NCI-H1694 treated with DMSO at 0.1 percent for 48 hours (cell line): ENCODE measurements at regions not wholly inside any gene's neighbourhood (a gene's known extent, or its start where the extent isn't known, plus 50 kb on each side); places are given as distances from the start of the nearest gene placed in this dataset.
A peak's percentile ranks its signal among the peaks of the same experiment; 100 is the strongest.
"Not testable (repeated sequence)": the region's sequence is repeated elsewhere in the genome, so short reads cannot be mapped to it uniquely, and the experiment has no call there.

Source experiments
- DNase-seq: peaks from one replicate; lab custom pipeline; 2025; lab: John Stamatoyannopoulos, UW

GRCh38 chr15:69760890-69761568 lies 308.4 kb downstream of the RPLP1 start:
- DNase-seq: no peak

- peak; percentile 28 for DNase-seq
These were observed 309.9 kb downstream of the RPLP1 start for GRCh38 chr15:69762373-69763148.

GRCh38 chr15:69763831-69764230 lies 311.2 kb downstream of the RPLP1 start:
- peak; percentile 46 for DNase-seq

GRCh38 chr15:69766156-69766555 lies 313.5 kb downstream of the RPLP1 start:
- no peak for DNase-seq

GRCh38 chr15:69767191-69767590 lies 314.6 kb downstream of the RPLP1 start:
- DNase-seq: no peak

- DNase-seq: not testable (repeated sequence)
These were observed 316.7 kb downstream of the RPLP1 start for GRCh38 chr15:69769336-69769735.

- DNase-seq: not testable (repeated sequence)
These were observed 321.6 kb downstream of the RPLP1 start for GRCh38 chr15:69774258-69774657.

GRCh38 chr15:69774711-69775110 lies 322.1 kb downstream of the RPLP1 start:
- DNase-seq: not testable (repeated sequence)

- DNase-seq: no peak
These were observed 320.4 kb downstream of the TLE3 start for GRCh38 chr15:69777356-69777755.

- DNase-seq: no peak
These were observed 317.3 kb downstream of the TLE3 start for GRCh38 chr15:69780374-69780773.

- DNase-seq: no peak
These were observed 316.7 kb downstream of the TLE3 start for GRCh38 chr15:69780981-69781380.

GRCh38 chr15:69781411-69782125 lies 316.1 kb downstream of the TLE3 start:
- DNase-seq: no peak

- no peak for DNase-seq
These were observed 315.5 kb downstream of the TLE3 start for GRCh38 chr15:69782139-69782658.

GRCh38 chr15:69782809-69783208 lies 314.9 kb downstream of the TLE3 start:
- peak; percentile 64 for DNase-seq

GRCh38 chr15:69783211-69783610 lies 314.5 kb downstream of the TLE3 start:
- peak; percentile 64 for DNase-seq

GRCh38 chr15:69784798-69785566 lies 312.7 kb downstream of the TLE3 start:
- no peak for DNase-seq

- no peak for DNase-seq
These were observed 311.5 kb downstream of the TLE3 start for GRCh38 chr15:69786136-69786701.

GRCh38 chr15:69787791-69788190 lies 309.9 kb downstream of the TLE3 start:
- DNase-seq: no peak

- DNase-seq: no peak
These were observed 307.9 kb downstream of the TLE3 start for GRCh38 chr15:69789648-69790393.

GRCh38 chr15:69790632-69791031 lies 307.1 kb downstream of the TLE3 start:
- DNase-seq: no peak

- no peak for DNase-seq
These were observed 304.9 kb downstream of the TLE3 start for GRCh38 chr15:69792823-69793222.
